ENCODE measurements at regions not wholly inside any gene's neighbourhood (a gene's known extent, or its start where the extent isn't known, plus 50 kb on each side); places are given as distances from the start of the nearest gene placed in this dataset.

- TF ChIP-seq POLR2A (IDR thresholded peaks at IDR 0.05) (no peak), CTCF (IDR thresholded peaks at IDR 0.05 in 4 of 5, conservative IDR thresholded peaks at IDR 0.05 in 1 of 5) (no peak)
Observed at GRCh38 chr3:71951842-71952241, 166.9 kb upstream of the PROK2 start.

GRCh38 chr3:71951361-71951760, 166.4 kb upstream of the PROK2 start:
- intact Hi-C loops (cut with DNase I; ENCODE audit: low total_unique reads), result loop anchor here (10.0 kb wide), 1 partner anchor 313 kb away; no protein-coding TSS in a partner anchor
- H3K4me1 ChIP-seq, result peaks cover 0 to 6% of the 10 kb centered on the region in 2 donors
- no peak overlapping the region for H3K27ac ChIP-seq
- no peak for ATAC-seq
- TF ChIP-seq CTCF (IDR thresholded peaks at IDR 0.05 in 4 of 5, conservative IDR thresholded peaks at IDR 0.05 in 1 of 5) (no peak), POLR2A (IDR thresholded peaks at IDR 0.05) (no peak)
- DNase-seq, result no peak
- in situ Hi-C loops (cut with MboI; ENCODE audit: low sequenced_read_pairs in 4 of 4), result loop anchor here in 3 of 4 donors (10.0 to 25.0 kb wide), 3 partner anchors 861 to 1136 kb away; no protein-coding TSS in a partner anchor
- H3K4me3 ChIP-seq, result no peak overlapping the region
- no peaks in the 10 kb centered on the region for H3K9me3 ChIP-seq
- no peaks in the 10 kb centered on the region for H3K27me3 ChIP-seq
- H3K36me3 ChIP-seq, result no peaks in the 10 kb centered on the region

More at GRCh38 chr3:71951842-71952241, 166.9 kb upstream of the PROK2 start:
- intact Hi-C loops (cut with DNase I; ENCODE audit: low total_unique reads), result loop anchor here (10.0 kb wide), 1 partner anchor 313 kb away; no protein-coding TSS in a partner anchor
- Histone ChIP-seq H3K9me3 (no peaks in the 10 kb centered on the region), H3K27ac (no peak overlapping the region), H3K27me3 (no peaks in the 10 kb centered on the region), H3K4me3 (no peak overlapping the region), H3K4me1 (peaks cover 0 to 6% of the 10 kb centered on the region in 2 donors), H3K36me3 (no peaks in the 10 kb centered on the region)
- no peak for DNase-seq
- in situ Hi-C loops (cut with MboI; ENCODE audit: low sequenced_read_pairs in 4 of 4), result loop anchor here in 3 of 4 donors (10.0 to 25.0 kb wide), 3 partner anchors 860 to 1135 kb away; no protein-coding TSS in a partner anchor
- no peak for ATAC-seq

GRCh38 chr3:71949442-71949841, 164.5 kb upstream of the PROK2 start:
- Histone ChIP-seq H3K4me1 (no peaks in the 10 kb centered on the region), H3K36me3 (no peaks in the 10 kb centered on the region), H3K4me3 (no peak overlapping the region), H3K27me3 (no peaks in the 10 kb centered on the region), H3K9me3 (no peaks in the 10 kb centered on the region), H3K27ac (no peak overlapping the region)
- intact Hi-C loops (cut with DNase I; ENCODE audit: low total_unique reads), result no loop called here
- TF ChIP-seq CTCF (IDR thresholded peaks at IDR 0.05 in 4 of 5, conservative IDR thresholded peaks at IDR 0.05 in 1 of 5) (no peak), POLR2A (IDR thresholded peaks at IDR 0.05) (no peak)
- no peak for ATAC-seq
- DNase-seq, result no peak
- in situ Hi-C loops (cut with MboI; ENCODE audit: low sequenced_read_pairs in 4 of 4), result no loop called here

- ATAC-seq (no peak), DNase-seq (no peak)
- Histone ChIP-seq H3K27ac (no peak overlapping the region), H3K4me1 (no peaks in the 10 kb centered on the region), H3K36me3 (no peaks in the 10 kb centered on the region), H3K4me3 (no peak overlapping the region), H3K9me3 (no peaks in the 10 kb centered on the region), H3K27me3 (no peaks in the 10 kb centered on the region)
- intact Hi-C loops (cut with DNase I; ENCODE audit: low total_unique reads) (no loop called here), in situ Hi-C loops (cut with MboI; ENCODE audit: low sequenced_read_pairs in 4 of 4) (no loop called here)
- TF ChIP-seq CTCF (IDR thresholded peaks at IDR 0.05 in 4 of 5, conservative IDR thresholded peaks at IDR 0.05 in 1 of 5) (no peak), POLR2A (IDR thresholded peaks at IDR 0.05) (no peak)
Observed at GRCh38 chr3:71944482-71945065, 159.6 kb upstream of the PROK2 start.

All from gastrocnemius medialis (tissue), 4 donors.